NOMO-1 treated with DMSO at 0.1 percent for 48 hours (cell line): ENCODE measurements at regions not wholly inside any gene's neighbourhood (a gene's known extent, or its start where the extent isn't known, plus 50 kb on each side); places are given as distances from the start of the nearest gene placed in this dataset.

Experiments
- DNase-seq: peaks from one replicate; lab custom pipeline; 2025; ENCODE audit not compliant: unreplicated experiment; lab: John Stamatoyannopoulos, UW

DNA sequence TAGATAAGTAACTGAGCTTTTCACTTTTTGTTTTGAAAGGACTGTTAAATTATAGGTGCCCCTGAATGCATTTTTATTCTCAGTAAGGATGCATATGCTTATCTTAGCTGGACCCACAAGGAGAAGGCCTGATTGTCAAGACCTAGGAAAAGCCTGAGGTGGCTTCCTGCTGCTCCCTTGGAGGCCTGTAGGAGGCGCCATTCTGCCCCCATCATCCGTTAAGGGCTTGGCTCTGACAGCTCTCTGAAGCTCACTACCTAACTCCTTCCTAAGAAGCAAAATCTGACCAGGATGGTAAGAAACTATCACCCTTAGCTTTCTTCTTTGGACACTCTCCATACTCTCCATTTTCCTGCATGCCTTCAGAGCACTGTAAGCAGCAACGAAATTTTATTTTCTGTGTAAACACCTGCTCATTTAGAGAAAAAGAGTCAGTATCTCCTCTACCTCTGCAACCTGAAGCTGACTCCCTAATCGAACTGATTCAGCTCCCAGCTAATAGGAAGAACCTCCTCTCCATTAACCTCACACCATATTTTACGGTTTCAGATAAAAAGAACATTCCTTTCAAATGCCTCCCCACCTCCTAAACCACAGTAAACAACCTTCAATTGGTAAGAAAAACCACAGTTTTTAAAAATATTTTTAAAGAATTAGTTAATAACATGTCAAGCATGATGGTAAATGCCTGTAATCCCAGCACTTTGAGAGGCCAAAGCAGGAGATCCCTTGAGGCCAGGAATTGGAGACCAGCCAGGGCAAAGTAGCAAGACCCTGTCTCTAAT, 73.4 kb upstream of the EDNRA start:
- DNase-seq = no peak

DNA sequence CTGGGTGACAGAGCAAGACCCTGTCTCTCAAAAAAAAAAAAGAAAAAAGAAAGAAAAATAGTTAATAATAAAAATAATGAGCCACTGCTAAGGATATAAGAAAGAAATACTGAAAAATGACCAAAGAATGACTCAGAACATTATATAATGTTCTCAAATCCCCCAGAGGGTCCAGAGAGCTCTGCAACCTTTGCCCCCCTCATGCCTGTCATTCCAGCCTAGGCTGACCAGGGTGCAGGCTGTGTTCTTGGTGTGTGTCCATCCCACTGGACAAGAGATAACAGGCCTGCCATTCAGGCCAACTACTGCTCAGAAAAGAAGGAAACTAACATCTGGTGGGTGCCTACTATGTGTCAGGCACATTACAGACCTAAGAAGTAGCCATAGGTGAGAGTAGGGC, 72.7 kb upstream of the EDNRA start:
- DNase-seq = no peak

DNA sequence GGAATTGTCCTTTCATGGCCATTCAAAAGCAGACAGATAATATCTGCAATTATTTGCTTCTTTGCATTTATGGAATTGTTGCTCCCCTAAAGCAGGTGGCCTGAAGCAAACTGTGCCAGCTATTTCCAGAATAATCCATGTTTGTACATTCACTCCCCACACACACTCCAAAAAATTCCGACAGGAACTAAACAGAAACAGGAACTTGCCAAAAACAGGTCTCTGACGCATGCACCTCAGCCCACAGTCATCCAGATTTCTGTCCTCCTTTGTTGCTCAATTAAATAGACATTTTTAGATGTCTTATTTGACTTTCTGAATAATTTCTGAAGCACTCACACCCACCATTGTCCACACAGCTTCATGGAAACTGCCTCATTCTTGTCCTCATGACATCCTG, 71.5 kb upstream of the EDNRA start:
- no peak for DNase-seq

DNA sequence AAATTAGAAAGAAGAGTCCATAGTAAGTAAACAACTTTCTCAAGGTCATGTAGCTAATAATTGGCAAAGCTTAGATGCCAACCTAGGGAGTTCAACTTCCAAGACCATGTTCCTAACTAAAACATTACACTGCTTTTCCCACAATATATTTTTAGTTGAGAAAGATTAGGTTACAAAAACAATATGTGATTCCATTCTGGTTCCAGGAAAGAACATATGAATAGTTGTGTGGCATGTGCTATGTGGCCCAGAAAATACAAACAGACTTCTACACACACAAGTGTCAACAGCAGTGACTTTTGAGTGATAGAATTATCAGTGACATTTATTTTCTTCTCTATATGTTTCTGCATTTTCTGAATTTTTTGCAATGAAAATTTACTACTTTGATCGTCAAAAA, 62.7 kb upstream of the EDNRA start:
- DNase-seq = no peak

DNA sequence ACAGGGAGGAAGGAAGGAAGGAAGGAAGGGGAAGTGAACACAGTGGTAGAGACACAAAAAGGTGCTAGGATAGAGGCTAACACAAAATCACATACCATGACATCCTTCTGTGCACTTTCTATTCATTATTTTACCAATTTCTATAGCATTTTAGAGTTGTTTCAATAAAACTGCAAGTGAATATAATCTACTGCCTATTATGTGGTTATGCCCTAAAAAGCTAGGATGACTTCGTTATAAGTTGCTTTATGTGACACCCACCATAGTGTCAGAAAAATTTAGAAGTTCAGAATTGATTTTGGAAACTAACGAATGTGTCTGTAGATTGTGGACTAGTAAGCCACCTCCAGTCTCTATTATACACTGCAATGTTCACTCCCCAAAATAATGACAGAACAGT, 59.4 kb upstream of the EDNRA start:
- DNase-seq = no peak

DNA sequence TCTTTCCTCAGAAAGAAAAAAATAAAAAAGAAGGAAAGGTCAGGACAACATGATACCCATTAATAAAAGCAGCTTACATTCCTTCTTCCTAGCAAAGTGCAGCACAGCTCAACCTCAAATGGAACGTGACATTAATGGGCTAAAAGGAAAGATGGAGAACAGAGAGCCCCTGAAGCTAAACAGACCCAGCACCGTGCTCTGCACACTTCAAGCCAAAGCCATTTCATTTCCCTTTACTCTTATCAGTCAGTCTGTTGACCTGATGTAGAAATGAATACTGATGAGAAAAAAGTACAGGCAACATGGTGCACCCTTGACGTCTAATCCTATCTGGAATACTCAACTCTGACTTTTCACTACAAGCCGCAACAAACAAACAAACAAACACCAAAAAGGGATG, 57.7 kb upstream of the EDNRA start:
- DNase-seq = no peak

DNA sequence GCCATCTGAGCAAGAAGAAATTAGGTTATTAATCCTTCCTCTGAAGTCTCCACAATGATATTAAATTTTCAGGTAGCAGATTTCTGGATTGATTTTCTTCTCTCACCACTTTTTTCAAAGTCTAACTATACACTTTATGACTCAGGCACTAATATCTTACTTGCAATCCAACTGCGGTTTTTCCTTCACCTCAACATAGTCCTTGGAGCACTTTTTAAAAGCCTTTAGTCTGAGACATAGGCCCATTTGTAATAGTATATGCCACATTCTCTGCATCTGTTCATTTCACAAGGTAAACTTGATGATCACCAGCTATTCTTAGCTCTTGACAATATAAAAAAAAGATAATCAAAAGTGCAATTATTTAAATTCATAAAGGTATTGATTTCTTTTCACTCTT, 55.9 kb upstream of the EDNRA start:
- DNase-seq = no peak

DNA sequence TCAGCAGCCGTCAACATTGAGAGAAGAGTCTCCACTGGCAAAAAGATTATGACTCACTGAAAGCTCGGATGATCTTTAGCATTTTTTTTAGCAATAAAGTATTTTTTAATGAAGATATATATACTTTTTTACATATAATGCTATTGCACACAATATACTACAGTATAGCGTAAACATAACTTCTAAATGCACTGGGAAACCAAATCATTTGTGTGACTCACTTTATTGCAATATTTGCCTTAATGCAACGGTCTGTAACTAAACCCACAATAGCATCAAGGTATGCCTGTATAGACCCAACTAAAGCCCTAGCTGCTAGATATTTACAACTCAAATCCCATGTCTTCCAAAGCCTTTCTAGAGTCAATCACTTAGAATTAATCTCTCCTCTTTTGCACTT, 52.3 kb upstream of the EDNRA start:
- DNase-seq = no peak

DNA sequence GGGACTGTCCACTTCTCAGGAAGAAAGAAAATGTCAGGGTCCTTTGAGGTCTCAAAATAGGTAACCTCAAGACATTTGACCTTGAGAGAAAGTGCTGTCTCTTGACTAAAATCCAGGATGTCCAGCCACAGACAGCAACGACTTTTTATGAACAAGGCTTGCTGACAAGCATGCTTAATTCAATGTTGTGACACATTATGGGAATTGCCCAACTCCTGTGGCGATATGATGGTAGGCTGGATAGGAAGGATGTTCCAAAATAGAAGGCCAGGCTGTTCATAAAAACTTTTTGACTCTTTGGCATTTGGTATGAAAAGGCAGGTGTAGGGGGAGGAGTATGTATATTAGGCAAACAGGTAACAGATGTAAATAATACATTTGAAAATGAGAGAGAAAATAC, 50.8 kb upstream of the EDNRA start:
- DNase-seq = no peak
